A673 (cell line): ENCODE measurements at regions not wholly inside any gene's neighbourhood (a gene's known extent, or its start where the extent isn't known, plus 50 kb on each side); places are given as distances from the start of the nearest gene placed in this dataset.

Source experiments
- CTCF ChIP-seq: fragments of 300-800, 200-600 bp; sonication (generic); conservative IDR thresholded peaks from 2 replicates; pipeline ENCODE4 v1.5.1; 2017; ENCODE audit warnings: low read depth, mild to moderate bottlenecking, antibody characterized with exemption, low read length, moderate library complexity, mixed read lengths
- EZH2 ChIP-seq: fragments of 200-600 bp; sonication (generic); IDR thresholded peaks from 2 replicates; pipeline ENCODE4 v1.6.1; 2017; ENCODE audit warnings: borderline replicate concordance, low read depth, mild to moderate bottlenecking, mixed read lengths, antibody characterized with exemption, low read length; ENCODE audit not compliant: poor library complexity, severe bottlenecking

- no peak for TF ChIP-seq EZH2
- TF ChIP-seq CTCF = no peak
Measured at GRCh38 chr10:121131014-121131413, 279.9 kb downstream of the WDR11 start.
